PC-3 (cell line): ENCODE measurements at regions not wholly inside any gene's neighbourhood (a gene's known extent, or its start where the extent isn't known, plus 50 kb on each side); places are given as distances from the start of the nearest gene placed in this dataset.
"Not testable (repeated sequence)": the region's sequence is repeated elsewhere in the genome, so short reads cannot be mapped to it uniquely, and the experiment has no call there.

Experiments used
- EZH2phosphoT487 ChIP-seq: fragments of 300-600 bp; sonication (generic); IDR thresholded peaks from 2 replicates; pipeline ENCODE4 v1.6.1; 2018; ENCODE audit warnings: mild to moderate bottlenecking, antibody characterized with exemption, low read length, borderline replicate concordance
- TF ChIP-seq, protein P1 (sequence below): fragments of 300-600 bp; sonication (generic); conservative IDR thresholded peaks from 2 replicates; pipeline ENCODE4 v1.5.1; 2017; ENCODE audit warnings: antibody characterized with exemption, low read depth, mild to moderate bottlenecking, low read length

- TF ChIP-seq, protein P1, sequence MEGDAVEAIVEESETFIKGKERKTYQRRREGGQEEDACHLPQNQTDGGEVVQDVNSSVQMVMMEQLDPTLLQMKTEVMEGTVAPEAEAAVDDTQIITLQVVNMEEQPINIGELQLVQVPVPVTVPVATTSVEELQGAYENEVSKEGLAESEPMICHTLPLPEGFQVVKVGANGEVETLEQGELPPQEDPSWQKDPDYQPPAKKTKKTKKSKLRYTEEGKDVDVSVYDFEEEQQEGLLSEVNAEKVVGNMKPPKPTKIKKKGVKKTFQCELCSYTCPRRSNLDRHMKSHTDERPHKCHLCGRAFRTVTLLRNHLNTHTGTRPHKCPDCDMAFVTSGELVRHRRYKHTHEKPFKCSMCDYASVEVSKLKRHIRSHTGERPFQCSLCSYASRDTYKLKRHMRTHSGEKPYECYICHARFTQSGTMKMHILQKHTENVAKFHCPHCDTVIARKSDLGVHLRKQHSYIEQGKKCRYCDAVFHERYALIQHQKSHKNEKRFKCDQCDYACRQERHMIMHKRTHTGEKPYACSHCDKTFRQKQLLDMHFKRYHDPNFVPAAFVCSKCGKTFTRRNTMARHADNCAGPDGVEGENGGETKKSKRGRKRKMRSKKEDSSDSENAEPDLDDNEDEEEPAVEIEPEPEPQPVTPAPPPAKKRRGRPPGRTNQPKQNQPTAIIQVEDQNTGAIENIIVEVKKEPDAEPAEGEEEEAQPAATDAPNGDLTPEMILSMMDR, result not testable (repeated sequence)
- TF ChIP-seq EZH2phosphoT487, result not testable (repeated sequence)
These were observed 746.4 kb downstream of the MAT2B start for GRCh38 chr5:164251781-164252180.
